ENCODE measurements at regions not wholly inside any gene's neighbourhood (a gene's known extent, or its start where the extent isn't known, plus 50 kb on each side); places are given as distances from the start of the nearest gene placed in this dataset.

GRCh38 chr5:167896814-167897213 lies 394.6 kb upstream of the WWC1 start:
- CTCF ChIA-PET, result interaction anchor here (0.8 to 1.8 kb wide), 6 partner anchors 8 to 30 kb away, joined by 3 to 4 read pairs (median 3); no protein-coding TSS in a partner anchor
- DNase-seq (ENCODE audit: extremely low spot score), result no peak
- TF ChIP-seq, protein P1, sequence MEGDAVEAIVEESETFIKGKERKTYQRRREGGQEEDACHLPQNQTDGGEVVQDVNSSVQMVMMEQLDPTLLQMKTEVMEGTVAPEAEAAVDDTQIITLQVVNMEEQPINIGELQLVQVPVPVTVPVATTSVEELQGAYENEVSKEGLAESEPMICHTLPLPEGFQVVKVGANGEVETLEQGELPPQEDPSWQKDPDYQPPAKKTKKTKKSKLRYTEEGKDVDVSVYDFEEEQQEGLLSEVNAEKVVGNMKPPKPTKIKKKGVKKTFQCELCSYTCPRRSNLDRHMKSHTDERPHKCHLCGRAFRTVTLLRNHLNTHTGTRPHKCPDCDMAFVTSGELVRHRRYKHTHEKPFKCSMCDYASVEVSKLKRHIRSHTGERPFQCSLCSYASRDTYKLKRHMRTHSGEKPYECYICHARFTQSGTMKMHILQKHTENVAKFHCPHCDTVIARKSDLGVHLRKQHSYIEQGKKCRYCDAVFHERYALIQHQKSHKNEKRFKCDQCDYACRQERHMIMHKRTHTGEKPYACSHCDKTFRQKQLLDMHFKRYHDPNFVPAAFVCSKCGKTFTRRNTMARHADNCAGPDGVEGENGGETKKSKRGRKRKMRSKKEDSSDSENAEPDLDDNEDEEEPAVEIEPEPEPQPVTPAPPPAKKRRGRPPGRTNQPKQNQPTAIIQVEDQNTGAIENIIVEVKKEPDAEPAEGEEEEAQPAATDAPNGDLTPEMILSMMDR (IDR thresholded peaks at IDR 0.05; ENCODE audit: control extremely low read depth, extremely low read depth, low read depth, missing control alignments), result no peak
- POLR2A ChIA-PET, result no interaction called here

DNA sequence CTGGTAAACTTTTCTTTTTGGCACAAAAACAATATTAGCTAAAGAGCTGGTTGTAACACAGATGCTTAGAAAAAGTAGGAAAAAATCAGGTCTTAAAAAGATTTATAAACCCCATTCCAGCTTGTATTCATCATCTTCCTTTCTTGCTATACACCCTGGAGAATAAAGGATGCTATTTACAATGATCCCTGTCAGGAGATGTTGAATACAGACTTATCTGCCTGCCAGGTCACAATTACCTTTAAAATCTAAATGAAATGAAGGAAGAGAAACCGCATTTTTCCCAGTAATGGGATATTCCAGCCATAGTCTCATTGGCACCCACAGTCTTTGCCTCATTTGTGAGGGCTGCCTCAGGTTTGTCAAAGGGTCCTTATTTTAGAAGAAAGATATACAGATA lies 394.1 kb upstream of the WWC1 start:
- POLR2A ChIA-PET, result no interaction called here
- CTCF ChIA-PET, result interaction anchor here (0.8 to 1.8 kb wide), 4 partner anchors 9 to 30 kb away, joined by 3 to 4 read pairs (median 4); no protein-coding TSS in a partner anchor
- DNase-seq (ENCODE audit: extremely low spot score), result no peak
- TF ChIP-seq, protein P1 (IDR thresholded peaks at IDR 0.05; ENCODE audit: control extremely low read depth, extremely low read depth, low read depth, missing control alignments), result no peak

- DNase-seq (ENCODE audit: extremely low spot score), result no peak
- ChIA-PET CTCF (interaction anchor here (0.9 to 1.8 kb wide), 3 partner anchors 10 to 54 kb away, joined by 3 to 4 read pairs (median 4); no protein-coding TSS in a partner anchor), POLR2A (no interaction called here)
- TF ChIP-seq, protein P1 (IDR thresholded peaks at IDR 0.05; ENCODE audit: control extremely low read depth, extremely low read depth, low read depth, missing control alignments), result no peak
Measured at GRCh38 chr5:167898361-167899042, 392.9 kb upstream of the WWC1 start.

GRCh38 chr5:167899490-167900070 lies 391.9 kb upstream of the WWC1 start:
- ChIA-PET POLR2A (no interaction called here), CTCF (interaction anchor here (1.2 kb wide), 1 partner anchor 53 kb away, joined by 4 read pairs; no protein-coding TSS in a partner anchor)
- DNase-seq (ENCODE audit: extremely low spot score), result no peak
- TF ChIP-seq, protein P1 (IDR thresholded peaks at IDR 0.05; ENCODE audit: control extremely low read depth, extremely low read depth, low read depth, missing control alignments), result no peak

GRCh38 chr5:167900340-167900935 lies 391.0 kb upstream of the WWC1 start:
- DNase-seq (ENCODE audit: extremely low spot score), result no peak
- TF ChIP-seq, protein P1 (IDR thresholded peaks at IDR 0.05; ENCODE audit: control extremely low read depth, extremely low read depth, low read depth, missing control alignments), result no peak
- POLR2A ChIA-PET, result no interaction called here
- CTCF ChIA-PET, result no interaction called here

DNA sequence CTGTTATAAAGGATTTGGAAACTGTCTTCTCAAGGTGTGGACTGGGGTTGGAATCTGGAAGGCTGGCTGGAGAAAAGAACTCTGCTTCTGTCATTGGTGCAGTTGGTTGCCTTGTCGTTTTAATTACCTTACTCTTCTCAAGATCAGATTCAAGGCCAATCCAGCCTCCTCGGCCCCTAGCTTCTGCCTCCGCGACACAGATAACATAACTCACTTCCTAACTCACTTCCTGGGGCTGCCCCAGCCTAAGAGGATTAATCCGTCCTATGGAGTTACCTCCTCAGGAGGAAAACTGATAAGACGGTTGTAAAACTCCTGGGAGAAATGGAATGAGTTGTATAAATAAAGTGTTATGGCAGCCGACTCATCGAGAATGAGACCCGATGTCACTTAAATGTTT lies 389.1 kb upstream of the WWC1 start:
- DNase-seq (ENCODE audit: extremely low spot score), result no peak
- TF ChIP-seq, protein P1 (IDR thresholded peaks at IDR 0.05; ENCODE audit: control extremely low read depth, extremely low read depth, low read depth, missing control alignments), result no peak
- CTCF ChIA-PET, result interaction anchor here (0.9 kb wide), 1 partner anchor 30 kb away, joined by 3 read pairs; no protein-coding TSS in a partner anchor
- POLR2A ChIA-PET, result no interaction called here

Measured in GM10248 (cell line).